GM12878 (cell line): ENCODE measurements at regions not wholly inside any gene's neighbourhood (a gene's known extent, or its start where the extent isn't known, plus 50 kb on each side); places are given as distances from the start of the nearest gene placed in this dataset.

Experiments
- ATAC-seq: fragments of 200-7000 bp; cut with Tn5 transposase; 3 replicates; pipeline ENCODE4 v1.9.1; 2020; ENCODE audit warnings: mild to moderate bottlenecking, moderate library complexity
- BruUV-seq: library from RNA; stranded (reverse); fragments of 400-500 nt; replicated peaks from 2 replicates; lab custom pipeline; 2021; lab: Mats Ljungman, UMichigan
- CTCF ChIA-PET: fragments of 300-600 bp; sonication (Branson Sonifier 250); formaldehyde crosslinking; extraction: SDS; loops from one replicate; lab custom pipeline; 2021; ENCODE audit warnings: inconsistent platforms; lab: Yijun Ruan, JAX
- POLR2A ChIA-PET: fragments of 350-600 bp; formaldehyde crosslinking; extraction: SDS; loops from one replicate; lab custom pipeline; 2021; ENCODE audit warnings: inconsistent platforms; lab: Charles Lee
- RAD21 ChIA-PET: fragments of 300-600 bp; sonication (Branson Sonifier 250); formaldehyde crosslinking; loops from one replicate; lab custom pipeline; 2023; ENCODE audit warnings: antibody characterized with exemption; ENCODE audit not compliant: unreplicated experiment; lab: Charles Lee
- SMC1A ChIA-PET: fragments of 300-600 bp; sonication (Branson Sonifier 250); formaldehyde crosslinking; loops from one replicate; lab custom pipeline; 2023; ENCODE audit not compliant: unreplicated experiment, uncharacterized antibody; lab: Charles Lee
- DNase-seq: peaks from one replicate; pipeline ENCODE4 v3.0.0-alpha.2; 2011; ENCODE audit warnings: low read depth, low spot score
- FAIRE-seq: peaks from 3 replicates; lab custom pipeline; 2011; peaks lifted over from hg19 to GRCh38; lab: Jason Lieb, UNC
- H2AFZ ChIP-seq: 2 replicates; pipeline ENCODE4 v1.6.0; 2011; ENCODE audit warnings: low read depth, low read length, control low read depth; ENCODE audit not compliant: control insufficient read depth
- H3K27ac ChIP-seq: 2 replicates; pipeline ENCODE4 v1.5.1; 2011; ENCODE audit warnings: control low read depth; ENCODE audit not compliant: control insufficient read depth, insufficient read depth
- H3K27me3 ChIP-seq, 2 experiments: replicated peaks in 1 of 2; 2 replicates each; pipeline versions ENCODE4 v1.6.0 to v1.6.1; 2011; ENCODE audit warnings: low read length in 1 of 2; ENCODE audit not compliant: control insufficient read depth in 2 of 2, insufficient read depth in 2 of 2
- H3K36me3 ChIP-seq, 2 experiments: 2 replicates each; pipeline ENCODE4 v1.5.1; 2011; ENCODE audit warnings: low read length in 1 of 2; ENCODE audit not compliant: control insufficient read depth in 2 of 2, insufficient read depth in 2 of 2
- H3K4me1 ChIP-seq: 2 replicates; pipeline ENCODE4 v1.6.1; 2011; ENCODE audit warnings: mild to moderate bottlenecking, low read length, moderate library complexity, mixed read lengths; ENCODE audit not compliant: control insufficient read depth, insufficient read depth
- H3K4me2 ChIP-seq: 2 replicates; pipeline ENCODE4 v1.6.0; 2011; ENCODE audit warnings: control low read depth; ENCODE audit not compliant: control insufficient read depth, insufficient read depth
- H3K4me3 ChIP-seq: fragments of 200-600 bp; sonication (generic); 2 replicates; pipeline ENCODE4 v1.5.1; 2016
- H3K79me2 ChIP-seq: 2 replicates; pipeline ENCODE4 v1.6.0; 2011; ENCODE audit warnings: low read length; ENCODE audit not compliant: control insufficient read depth, insufficient read depth
- H3K9ac ChIP-seq: 2 replicates; pipeline ENCODE4 v1.8.0; 2011; ENCODE audit warnings: low read length, control low read depth, mixed read lengths; ENCODE audit not compliant: control insufficient read depth, insufficient read depth
- H3K9me3 ChIP-seq: replicated peaks from 3 replicates; pipeline ENCODE4 v1.5.1; 2011; ENCODE audit warnings: mild to moderate bottlenecking, low read length; ENCODE audit not compliant: control insufficient read depth, insufficient read depth
- H4K20me1 ChIP-seq: 2 replicates; pipeline ENCODE4 v1.6.0; 2011; ENCODE audit not compliant: control insufficient read depth, insufficient read depth
- ATF3 ChIP-seq: IDR thresholded peaks from 2 replicates; pipeline ENCODE4 v1.6.1; 2011; ENCODE audit warnings: low read depth, mild to moderate bottlenecking, low read length, moderate library complexity, borderline replicate concordance; ENCODE audit errors: extremely low read depth
- BCLAF1 ChIP-seq: fragments of 450-650 bp; IDR thresholded peaks from 2 replicates; pipeline ENCODE4 v1.6.1; 2017; ENCODE audit warnings: antibody characterized with exemption, mild to moderate bottlenecking, moderate library complexity
- BHLHE40 ChIP-seq, 2 experiments: fragments of 450-650 bp in 1 of 2; IDR thresholded peaks; 2 replicates each; pipeline ENCODE4 v1.6.1; 2011 to 2017; ENCODE audit warnings: low read depth in 2 of 2, borderline replicate concordance in 1 of 2, improper control_type of control experiment in 1 of 2, low read length in 1 of 2, mild to moderate bottlenecking in 1 of 2
- CEBPB ChIP-seq, 2 experiments: fragments of 150-350 bp in 1 of 2; IDR thresholded peaks; 2 replicates each; pipeline ENCODE4 v1.6.1; 2012 to 2014; ENCODE audit warnings: low read depth in 2 of 2, low read length in 2 of 2, borderline replicate concordance in 1 of 2, inconsistent platforms in 1 of 2
- HSF1 ChIP-seq: fragments of 150-350 bp; IDR thresholded peaks from 2 replicates; pipeline ENCODE4 v1.6.1; 2014; ENCODE audit warnings: mild to moderate bottlenecking, low read depth, low read length
- IRF5 ChIP-seq: fragments of 450-650 bp; IDR thresholded peaks from 2 replicates; pipeline ENCODE4 v1.6.1; 2017; ENCODE audit warnings: borderline replicate concordance
- MEF2A ChIP-seq: IDR thresholded peaks from 2 replicates; pipeline ENCODE4 v1.6.1; 2011; ENCODE audit warnings: low read depth, mild to moderate bottlenecking, low read length, moderate library complexity; ENCODE audit not compliant: insufficient read depth
- PBX3 ChIP-seq: IDR thresholded peaks from 2 replicates; pipeline ENCODE4 v1.6.1; 2011; ENCODE audit warnings: mild to moderate bottlenecking, low read depth, low read length, moderate library complexity; ENCODE audit not compliant: insufficient replicate concordance
- TCF12 ChIP-seq: IDR thresholded peaks from 2 replicates; pipeline ENCODE4 v1.6.1; 2011; ENCODE audit warnings: low read depth, mild to moderate bottlenecking, low read length
- WRNIP1 ChIP-seq: IDR thresholded peaks from 2 replicates; pipeline ENCODE4 v1.6.1; 2011; ENCODE audit warnings: low read depth, low read length, improper control_type of control experiment, borderline replicate concordance
- ZBTB11 ChIP-seq: fragments of 450-650 bp; formaldehyde crosslinking; IDR thresholded peaks from 2 replicates; pipeline ENCODE4 v1.5.0; 2022; ENCODE audit warnings: mild to moderate bottlenecking, missing genetic modification characterization
- ZNF207 ChIP-seq: fragments of 450-650 bp; IDR thresholded peaks from 2 replicates; pipeline ENCODE4 v1.6.1; 2014; ENCODE audit warnings: antibody characterized with exemption, mild to moderate bottlenecking, borderline replicate concordance
- ZNF622 ChIP-seq: fragments of 450-650 bp; IDR thresholded peaks from 2 replicates; pipeline ENCODE4 v1.6.1; 2017; ENCODE audit warnings: mild to moderate bottlenecking, inconsistent platforms
- in situ Hi-C: fragments of 300-500 bp; cut with MboI; formaldehyde crosslinking; loops from 9 replicates; pipeline ENCODE4 v1.14.3; 2018; ENCODE audit warnings: mixed read lengths
- intact Hi-C: fragments of 100-400 bp; cut with micrococcal nuclease; formaldehyde crosslinking; loops from one replicate; pipeline ENCODE4 v1.14.2; 2022; ENCODE audit not compliant: unreplicated experiment

- no peaks in the 10 kb centered on the region for H3K4me1 ChIP-seq
- no peak overlapping the region for H3K27ac ChIP-seq
- H3K9me3 ChIP-seq, result no peaks in the 10 kb centered on the region
- ChIA-PET RAD21 (no interaction called here), SMC1A (interaction anchor here (1.0 kb wide), 1 partner anchor 10 kb away, joined by 3 read pairs; no protein-coding TSS in a partner anchor), POLR2A (no interaction called here), CTCF (no interaction called here)
- ATAC-seq (peak; percentile 36; the same call in 2 of the 3 replicates), DNase-seq (no peak), FAIRE-seq (no peak)
- no peaks in the 10 kb centered on the region for H3K27me3 ChIP-seq
- no peak overlapping the region for H3K9ac ChIP-seq
- no peak overlapping the region for H3K4me3 ChIP-seq
- H2AFZ ChIP-seq, result no peak overlapping the region
- H3K4me2 ChIP-seq, result no peak overlapping the region
- H4K20me1 ChIP-seq, result no peaks in the 10 kb centered on the region
- in situ Hi-C loops (no loop called here), intact Hi-C loops (no loop called here)
- BruUV-seq, result no TSS peak
- H3K79me2 ChIP-seq, result no peaks in the 10 kb centered on the region
- no peaks in the 10 kb centered on the region for H3K36me3 ChIP-seq
- TF ChIP-seq PBX3, result no peak
- no peak for TF ChIP-seq IRF5
- no peak for TF ChIP-seq HSF1
- TF ChIP-seq CEBPB (IDR thresholded peaks at IDR 0.05; ENCODE audit: borderline replicate concordance in 1 of 2, low read depth in 2 of 2, low read length in 2 of 2), result no peak
- no peak for TF ChIP-seq MEF2A
- no peak for TF ChIP-seq ZNF622
- TF ChIP-seq ZBTB11 (CRISPR knock-in tag), result no peak
- no peak for TF ChIP-seq BHLHE40 (IDR thresholded peaks at IDR 0.05; ENCODE audit: borderline replicate concordance in 1 of 2, low read depth in 2 of 2, low read length in 1 of 2)
- TF ChIP-seq ZNF207, result no peak
- TF ChIP-seq BCLAF1, result no peak
- TF ChIP-seq ATF3, result no peak
- no peak for TF ChIP-seq WRNIP1
- no peak for TF ChIP-seq TCF12
These were observed 110.2 kb downstream of the HTR1B start for GRCh38 chr6:77353129-77353528.
